Heart left ventricle (tissue), 16 donors: ENCODE measurements at regions not wholly inside any gene's neighbourhood (a gene's known extent, or its start where the extent isn't known, plus 50 kb on each side); places are given as distances from the start of the nearest gene placed in this dataset.

Experiments used
- ATAC-seq, 4 donors: fragments of 200-7000 bp; cut with Tn5 transposase; one replicate each; pipeline ENCODE4 v1.9.1; 2020 to 2022; ENCODE audit warnings: moderate library complexity in 4 of 4, mild to moderate bottlenecking in 3 of 4, moderate number of reproducible peaks in 1 of 4
- DNase-seq, 5 donors: peaks; one replicate each; pipeline ENCODE4 v3.0.0-alpha.2; 2020
- H3K27ac ChIP-seq, 12 donors: fragments of 200-600 bp; sonication (generic) in 4 of 12; one replicate each; pipeline versions ENCODE4 v1.5.0 to v1.8.0; 2016 to 2022; ENCODE audit warnings: mild to moderate bottlenecking in 2 of 12
- H3K27me3 ChIP-seq, 9 donors: fragments of 200-600 bp; sonication (generic) in 2 of 9; one replicate each; pipeline versions ENCODE4 v1.5.1 to v1.8.0; 2016 to 2022; ENCODE audit warnings: mild to moderate bottlenecking in 3 of 9
- H3K36me3 ChIP-seq, 9 donors: fragments of 200-600 bp; sonication (generic) in 2 of 9; one replicate each; pipeline versions ENCODE4 v1.5.0 to v1.8.0; 2018 to 2022; ENCODE audit warnings: mild to moderate bottlenecking in 2 of 9
- H3K4me1 ChIP-seq, 12 donors: fragments of 200-600 bp; sonication (generic) in 4 of 12; one replicate each; pipeline versions ENCODE4 v1.5.0 to v1.8.0; 2016 to 2022; ENCODE audit warnings: mild to moderate bottlenecking in 3 of 12
- H3K4me3 ChIP-seq, 12 donors: fragments of 200-600 bp; sonication (generic) in 4 of 12; one replicate each; pipeline versions ENCODE4 v1.5.0 to v1.8.0; 2017 to 2022; ENCODE audit warnings: mild to moderate bottlenecking in 9 of 12, moderate library complexity in 4 of 12
- H3K9me3 ChIP-seq, 12 donors: fragments of 200-600 bp; sonication (generic) in 4 of 12; one replicate each; pipeline versions ENCODE4 v1.5.0 to v1.8.0; 2016 to 2022; ENCODE audit warnings: mild to moderate bottlenecking in 1 of 12
- CTCF ChIP-seq, 12 donors: fragments of 200-600 bp; sonication (generic) in 4 of 12; IDR thresholded peaks; one replicate each; pipeline versions ENCODE4 v1.5.0 to v1.8.0; 2018 to 2022; ENCODE audit warnings: antibody characterized with exemption in 12 of 12, mild to moderate bottlenecking in 5 of 12
- POLR2A ChIP-seq, 2 donors: fragments of 450-650 bp; IDR thresholded peaks; one replicate each; pipeline ENCODE4 v1.6.1; 2017; ENCODE audit warnings: antibody characterized with exemption in 2 of 2, mild to moderate bottlenecking in 2 of 2, moderate library complexity in 2 of 2
- WGBS, 4 donors: extraction: QIAGEN DNeasy Blood & Tissue Kit in 2 of 4; methylation state at CpG; one replicate each; pipeline versions ENCODE4 v1.1.5 to v1.1.7; 2013 to 2018; 5-methylcytosine and 5-hydroxymethylcytosine counted together
- intact Hi-C, 10 donors: fragments of 100-400 bp; cut with DNase I; formaldehyde crosslinking; loops; one replicate each; pipeline versions ENCODE4 v1.11.1 to v1.14.2; 2022
- donor health status: ischemic (EF 13 %, LVEDD 7.1; RV severe dilation, severe dysfunction).
- donor health status: healthy with polysubstance abuse.
- donor health status: DM: no; HTN: yes; CAD: no.
- donor health status: DM: no; HTN: no; CAD: no.
- donor health status: ischemic (EF 25% LVEDD 6.9; RV normal size, moderate dysfunction).
- donor health status: ischemic (EF 25% LVEDD 5.7; RV mildly dilated, moderate dysfunction).
- donor health status: healthy.
- donor health status: DM: yes; HTN: yes; CAD: no.
- donor health status: ischemic (EF 35%, LVEDD 5.7; RV mildly dilated, moderate dysfunction).
- donor health status: nonischemic (EF 11% LVEDD 7.7; RV severe dilation, severe dysfunction).
- donor health status: DM: yes; HTN: yes; CAD: no.
- donor health status: PGD.
- donor health status: ischemic (EF 29% LVEDD 5.4; RV normal size, mild dysfunction).
- donor health status: nonischemic (EF 23%, LVEDD 6.1; RV moderate dilation, normal function).

GRCh38 chrX:122622795-122623194 is 561.3 kb upstream of the GRIA3 start:
- no peak overlapping the region for H3K4me3 ChIP-seq
- TF ChIP-seq POLR2A (IDR thresholded peaks at IDR 0.05): no peak
- TF ChIP-seq CTCF (IDR thresholded peaks at IDR 0.05): no peak
- intact Hi-C loops: no loop called here
- no peaks in the 10 kb centered on the region for H3K36me3 ChIP-seq
- 62 to 84% (median 72%) methylated on average over 1 of the region's 1 CpG for WGBS, 4 donors
- DNase-seq: no peak
- no peak for ATAC-seq
- H3K9me3 ChIP-seq: no peaks in the 10 kb centered on the region
- H3K4me1 ChIP-seq: no peaks in the 10 kb centered on the region
- H3K27ac ChIP-seq: no peak overlapping the region
- no peaks in the 10 kb centered on the region for H3K27me3 ChIP-seq

- Histone ChIP-seq H3K4me1 (no peaks in the 10 kb centered on the region), H3K36me3 (no peaks in the 10 kb centered on the region), H3K27me3 (no peaks in the 10 kb centered on the region), H3K9me3 (no peaks in the 10 kb centered on the region), H3K4me3 (no peak overlapping the region), H3K27ac (no peak overlapping the region)
- TF ChIP-seq POLR2A (IDR thresholded peaks at IDR 0.05): no peak
- TF ChIP-seq CTCF (IDR thresholded peaks at IDR 0.05): no peak
- DNase-seq (no peak), ATAC-seq (no peak)
- intact Hi-C loops: no loop called here
- WGBS, 4 donors: 59 to 82% (median 71%) methylated on average over 2 of the region's 2 CpGs
Observed at GRCh38 chrX:122625239-122625638, 558.8 kb upstream of the GRIA3 start.

GRCh38 chrX:122625821-122626220 is 558.3 kb upstream of the GRIA3 start:
- Histone ChIP-seq H3K36me3 (no peaks in the 10 kb centered on the region), H3K4me3 (no peak overlapping the region), H3K4me1 (no peaks in the 10 kb centered on the region), H3K9me3 (no peaks in the 10 kb centered on the region), H3K27ac (no peak overlapping the region), H3K27me3 (no peaks in the 10 kb centered on the region)
- no peak for DNase-seq
- 35 to 55% (median 43%) methylated on average over 3 of the region's 3 CpGs for WGBS, 4 donors
- ATAC-seq: no peak
- intact Hi-C loops: no loop called here
- TF ChIP-seq CTCF (IDR thresholded peaks at IDR 0.05) (no peak), POLR2A (IDR thresholded peaks at IDR 0.05) (no peak)

GRCh38 chrX:122626871-122627270 is 557.2 kb upstream of the GRIA3 start:
- no peak overlapping the region for H3K4me3 ChIP-seq
- H3K4me1 ChIP-seq: no peaks in the 10 kb centered on the region
- TF ChIP-seq CTCF (IDR thresholded peaks at IDR 0.05) (no peak), POLR2A (IDR thresholded peaks at IDR 0.05) (no peak)
- H3K27me3 ChIP-seq: no peaks in the 10 kb centered on the region
- intact Hi-C loops: no loop called here
- 16 to 57% (median 25%) methylated on average over 1 of the region's 1 CpG for WGBS, 4 donors
- no peak overlapping the region for H3K27ac ChIP-seq
- H3K36me3 ChIP-seq: no peaks in the 10 kb centered on the region
- no peak for DNase-seq
- ATAC-seq: no peak
- H3K9me3 ChIP-seq: no peaks in the 10 kb centered on the region
